C4-2B (cell line): ENCODE measurements at regions not wholly inside any gene's neighbourhood (a gene's known extent, or its start where the extent isn't known, plus 50 kb on each side); places are given as distances from the start of the nearest gene placed in this dataset.
"Not testable (repeated sequence)": the region's sequence is repeated elsewhere in the genome, so short reads cannot be mapped to it uniquely, and the experiment has no call there.

Experiments used
- ZFX ChIP-seq: fragments of 450-650 bp; IDR thresholded peaks from 2 replicates; pipeline ENCODE4 v1.6.1; 2017
- TF ChIP-seq, protein P1 (sequence below): fragments of 450-650 bp; conservative IDR thresholded peaks from 2 replicates; pipeline ENCODE4 v1.5.1; 2017; ENCODE audit warnings: mild to moderate bottlenecking

GRCh38 chr5:34245032-34245394, 202.0 kb upstream of the C1QTNF3 start:
- TF ChIP-seq, protein P1, sequence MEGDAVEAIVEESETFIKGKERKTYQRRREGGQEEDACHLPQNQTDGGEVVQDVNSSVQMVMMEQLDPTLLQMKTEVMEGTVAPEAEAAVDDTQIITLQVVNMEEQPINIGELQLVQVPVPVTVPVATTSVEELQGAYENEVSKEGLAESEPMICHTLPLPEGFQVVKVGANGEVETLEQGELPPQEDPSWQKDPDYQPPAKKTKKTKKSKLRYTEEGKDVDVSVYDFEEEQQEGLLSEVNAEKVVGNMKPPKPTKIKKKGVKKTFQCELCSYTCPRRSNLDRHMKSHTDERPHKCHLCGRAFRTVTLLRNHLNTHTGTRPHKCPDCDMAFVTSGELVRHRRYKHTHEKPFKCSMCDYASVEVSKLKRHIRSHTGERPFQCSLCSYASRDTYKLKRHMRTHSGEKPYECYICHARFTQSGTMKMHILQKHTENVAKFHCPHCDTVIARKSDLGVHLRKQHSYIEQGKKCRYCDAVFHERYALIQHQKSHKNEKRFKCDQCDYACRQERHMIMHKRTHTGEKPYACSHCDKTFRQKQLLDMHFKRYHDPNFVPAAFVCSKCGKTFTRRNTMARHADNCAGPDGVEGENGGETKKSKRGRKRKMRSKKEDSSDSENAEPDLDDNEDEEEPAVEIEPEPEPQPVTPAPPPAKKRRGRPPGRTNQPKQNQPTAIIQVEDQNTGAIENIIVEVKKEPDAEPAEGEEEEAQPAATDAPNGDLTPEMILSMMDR, result not testable (repeated sequence)
- TF ChIP-seq ZFX, result not testable (repeated sequence)
